HG02943 (cell line): ENCODE measurements at regions not wholly inside any gene's neighbourhood (a gene's known extent, or its start where the extent isn't known, plus 50 kb on each side); places are given as distances from the start of the nearest gene placed in this dataset.
"Not testable (repeated sequence)": the region's sequence is repeated elsewhere in the genome, so short reads cannot be mapped to it uniquely, and the experiment has no call there.

ENCODE experiments used
- ATAC-seq: cut with Tn5 transposase; IDR thresholded peaks from one replicate; pipeline ENCODE4 v1.9.1; 2021; ENCODE audit warnings: mild to moderate bottlenecking, low read depth, moderate library complexity; ENCODE audit not compliant: unreplicated experiment

GRCh38 chr9:27800692-27801370 is 227.6 kb upstream of the C9orf72 start:
- no peak for ATAC-seq

- no peak for ATAC-seq
Observed at GRCh38 chr9:27801545-27801944, 228.3 kb upstream of the C9orf72 start.

- ATAC-seq, result no peak
Observed at GRCh38 chr9:27802418-27802817, 229.1 kb upstream of the C9orf72 start.

GRCh38 chr9:27808864-27809263 is 235.6 kb upstream of the C9orf72 start:
- ATAC-seq, result no peak

GRCh38 chr9:27817747-27818146 is 244.5 kb upstream of the C9orf72 start:
- ATAC-seq, result no peak

- no peak for ATAC-seq
Observed at GRCh38 chr9:27818348-27818747, 245.1 kb upstream of the C9orf72 start.

- no peak for ATAC-seq
Observed at GRCh38 chr9:27828908-27829307, 255.6 kb upstream of the C9orf72 start.

- no peak for ATAC-seq
Observed at GRCh38 chr9:27829621-27830020, 256.3 kb upstream of the C9orf72 start.

GRCh38 chr9:27832108-27832507 is 258.8 kb upstream of the C9orf72 start:
- not testable (repeated sequence) for ATAC-seq

- no peak for ATAC-seq
Observed at GRCh38 chr9:27835286-27835685, 262.0 kb upstream of the C9orf72 start.

GRCh38 chr9:27835746-27836145 is 262.5 kb upstream of the C9orf72 start:
- no peak for ATAC-seq

GRCh38 chr9:27836661-27837401 is 263.6 kb upstream of the C9orf72 start:
- ATAC-seq, result no peak

GRCh38 chr9:27838876-27839275 is 265.6 kb upstream of the C9orf72 start:
- ATAC-seq, result no peak

- ATAC-seq, result not testable (repeated sequence)
Observed at GRCh38 chr9:27839767-27840166, 266.5 kb upstream of the C9orf72 start.

- ATAC-seq, result no peak
Observed at GRCh38 chr9:27844797-27845196, 271.5 kb upstream of the C9orf72 start.

- ATAC-seq, result no peak
Observed at GRCh38 chr9:27847380-27847779, 274.1 kb upstream of the C9orf72 start.

GRCh38 chr9:27847818-27848217 is 274.5 kb upstream of the C9orf72 start:
- no peak for ATAC-seq

GRCh38 chr9:27848315-27848714 is 275.0 kb upstream of the C9orf72 start:
- no peak for ATAC-seq

GRCh38 chr9:27851858-27852257 is 278.6 kb upstream of the C9orf72 start:
- no peak for ATAC-seq

- ATAC-seq, result no peak
Observed at GRCh38 chr9:27853529-27853928, 280.2 kb upstream of the C9orf72 start.

- ATAC-seq, result no peak
Observed at GRCh38 chr9:27856054-27856453, 282.8 kb upstream of the C9orf72 start.

- ATAC-seq, result no peak
Observed at GRCh38 chr9:27856748-27857147, 283.5 kb upstream of the C9orf72 start.
